GM18870 (cell line): ENCODE measurements at regions not wholly inside any gene's neighbourhood (a gene's known extent, or its start where the extent isn't known, plus 50 kb on each side); places are given as distances from the start of the nearest gene placed in this dataset.
A peak's percentile ranks its signal among the peaks of the same experiment; 100 is the strongest.
"Not testable (repeated sequence)": the region's sequence is repeated elsewhere in the genome, so short reads cannot be mapped to it uniquely, and the experiment has no call there.

Source experiments
- ATAC-seq: cut with Tn5 transposase; IDR thresholded peaks from one replicate; pipeline ENCODE4 v1.9.1; 2021; ENCODE audit warnings: moderate library complexity; ENCODE audit not compliant: unreplicated experiment

DNA sequence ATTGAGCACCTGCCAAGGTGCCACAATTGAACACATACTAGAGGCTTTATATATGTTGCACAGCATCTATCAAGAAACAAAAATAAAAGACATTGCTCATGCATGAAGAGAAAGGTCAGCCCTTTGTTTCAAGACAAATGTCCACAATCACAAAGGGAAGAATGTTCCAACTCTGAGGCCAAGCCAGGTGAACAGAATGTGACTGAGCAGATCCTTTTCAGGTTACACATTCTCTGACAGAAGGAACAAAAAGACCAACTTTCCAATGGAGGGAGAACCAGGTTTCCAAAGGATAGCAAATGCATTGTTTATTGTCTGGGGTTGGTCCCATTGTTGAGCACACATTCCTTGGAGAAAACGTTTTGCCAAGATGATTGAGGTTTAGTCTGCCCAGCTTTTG, 50.2 kb upstream of the FAM174B start:
- ATAC-seq = no peak

DNA sequence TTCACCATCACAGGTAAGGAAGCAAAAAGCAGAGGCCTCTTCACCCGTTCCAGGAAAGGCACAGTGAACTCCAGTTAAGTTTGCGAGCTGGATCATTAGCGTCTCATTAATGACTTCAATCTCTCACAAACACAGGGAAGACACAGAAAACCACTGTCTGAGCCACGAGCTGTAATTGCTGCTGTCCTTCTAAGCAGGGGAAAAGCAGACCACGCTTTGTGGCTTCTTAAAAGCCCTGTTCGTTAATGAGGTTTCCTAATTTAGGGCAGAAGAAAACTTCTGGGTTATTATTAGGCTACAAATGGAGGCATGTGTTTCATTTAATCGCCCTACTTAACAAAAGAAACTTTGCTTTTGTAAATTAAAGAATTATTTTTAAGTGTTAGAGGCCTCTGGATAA, 50.6 kb upstream of the FAM174B start:
- no peak for ATAC-seq

DNA sequence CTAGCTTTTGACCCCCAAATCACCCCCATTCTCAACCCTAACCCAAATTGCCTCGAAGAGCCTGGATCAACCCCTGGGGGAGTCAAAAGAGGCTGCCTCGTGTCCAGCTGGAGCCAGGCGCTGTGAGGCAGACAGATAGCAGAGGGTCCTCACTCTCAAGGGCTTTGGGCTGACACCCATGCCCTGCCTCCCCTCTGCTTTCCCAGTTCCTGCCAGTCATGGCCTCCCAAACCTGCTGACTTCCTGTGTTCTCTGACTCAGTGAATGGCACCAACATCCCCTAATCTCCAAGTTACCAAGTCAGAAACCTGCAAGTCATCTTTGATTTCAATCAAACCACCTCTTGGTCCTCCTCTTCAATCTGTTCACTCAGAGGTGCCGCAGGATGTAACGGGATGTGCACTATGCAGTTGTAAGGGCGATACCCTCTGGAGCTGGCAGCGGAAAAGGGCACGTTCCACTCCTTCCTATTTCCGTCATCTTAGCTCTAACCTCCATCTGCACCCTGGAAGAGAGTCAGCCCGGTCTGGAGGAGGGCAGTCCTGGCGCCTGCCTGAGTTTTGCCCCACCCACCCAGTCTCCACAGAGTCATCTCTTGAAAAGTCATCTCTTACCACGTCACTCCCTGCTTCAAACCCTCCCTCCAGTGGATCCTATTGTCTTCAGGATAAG, 52.4 kb upstream of the FAM174B start:
- no peak for ATAC-seq

DNA sequence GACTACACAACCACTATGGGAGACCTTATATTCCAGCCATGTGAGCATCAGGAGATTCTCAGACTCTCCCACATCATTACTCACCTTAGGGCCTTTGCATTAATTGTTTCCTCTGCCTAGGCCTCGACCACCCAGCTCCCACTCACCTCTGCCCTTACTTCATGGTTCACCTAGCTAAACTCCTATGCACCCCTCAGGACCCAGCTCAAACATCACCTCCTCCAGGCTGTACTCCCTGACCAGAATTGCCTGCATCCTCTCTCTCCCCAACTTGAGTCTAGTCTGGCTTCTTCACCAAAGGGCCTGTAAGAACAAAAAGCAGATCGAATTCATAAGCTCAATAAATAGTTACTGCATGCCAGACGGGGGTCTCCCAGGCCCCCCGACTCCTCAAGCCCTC, 53.1 kb upstream of the FAM174B start:
- ATAC-seq = no peak

DNA sequence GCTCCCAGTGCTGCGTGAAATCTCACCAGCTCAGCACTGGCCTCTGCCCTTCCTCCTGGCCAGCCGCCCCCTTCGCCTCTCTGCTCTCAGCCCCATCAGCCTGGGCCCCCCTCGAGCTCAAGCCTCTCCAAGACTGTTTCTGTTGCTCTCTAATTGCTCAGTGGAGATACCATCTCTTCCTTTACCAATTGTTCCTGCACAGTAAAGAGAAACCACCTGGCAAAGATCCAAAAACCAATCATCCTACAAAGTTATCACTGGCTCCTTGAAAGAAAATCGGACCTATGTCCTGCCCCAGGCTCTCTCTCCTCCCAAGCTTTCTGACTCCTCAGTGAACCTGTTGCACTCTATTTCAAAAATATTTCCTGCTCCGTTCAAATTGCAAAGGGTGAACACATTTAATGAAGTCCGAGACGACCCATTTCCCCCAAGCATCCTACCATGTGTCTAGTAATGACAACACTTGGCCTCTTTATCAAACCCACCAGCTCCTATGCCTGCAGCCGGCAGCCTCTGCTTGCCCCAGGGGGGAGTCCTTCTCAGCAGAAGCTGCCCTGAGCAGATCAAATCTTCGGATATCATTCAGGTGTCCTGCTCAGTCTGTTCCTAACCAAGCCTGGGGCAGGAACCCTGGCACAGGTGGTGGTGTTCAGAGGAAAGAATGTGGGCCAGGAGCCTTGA, 53.7 kb upstream of the FAM174B start:
- no peak for ATAC-seq

DNA sequence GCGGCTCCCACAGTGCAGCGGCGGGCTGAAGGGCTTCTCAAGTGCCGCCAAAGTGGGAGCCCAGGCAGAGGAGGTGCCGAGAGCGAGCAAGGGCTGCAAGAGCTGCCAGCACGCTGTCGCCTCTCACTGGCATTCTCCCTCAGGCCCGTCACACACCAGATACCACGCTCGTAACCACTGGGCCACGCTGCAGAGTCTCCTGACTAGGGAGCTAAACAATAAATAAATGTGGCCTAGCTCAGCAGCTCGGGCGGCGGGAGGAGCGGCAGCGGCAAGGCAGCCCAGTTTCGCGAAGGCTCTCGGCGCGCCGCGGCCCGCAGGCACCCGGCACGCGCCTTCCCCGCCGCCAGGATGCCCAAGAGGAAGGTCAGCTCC, 55.9 kb upstream of the FAM174B start:
- no peak for ATAC-seq

DNA sequence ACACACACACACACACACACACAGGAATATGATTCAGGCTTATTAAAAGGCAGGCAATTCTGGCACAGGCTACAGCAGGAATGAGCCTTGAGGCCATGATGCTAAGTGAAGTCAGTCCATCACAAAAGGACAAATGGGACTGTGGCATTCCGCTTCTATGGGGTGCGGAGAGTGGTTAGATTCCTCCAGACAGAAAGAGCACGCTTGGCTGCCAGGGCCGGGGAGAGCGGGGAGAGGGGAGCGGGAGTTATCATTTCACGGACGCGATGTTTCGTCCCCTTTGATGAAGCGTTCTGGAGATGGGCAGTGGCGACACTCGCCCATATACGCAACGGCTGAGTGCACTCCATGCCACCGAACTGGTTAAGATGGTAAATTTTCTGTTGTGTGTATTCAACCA, 58.5 kb upstream of the FAM174B start:
- peak; percentile 12 for ATAC-seq

DNA sequence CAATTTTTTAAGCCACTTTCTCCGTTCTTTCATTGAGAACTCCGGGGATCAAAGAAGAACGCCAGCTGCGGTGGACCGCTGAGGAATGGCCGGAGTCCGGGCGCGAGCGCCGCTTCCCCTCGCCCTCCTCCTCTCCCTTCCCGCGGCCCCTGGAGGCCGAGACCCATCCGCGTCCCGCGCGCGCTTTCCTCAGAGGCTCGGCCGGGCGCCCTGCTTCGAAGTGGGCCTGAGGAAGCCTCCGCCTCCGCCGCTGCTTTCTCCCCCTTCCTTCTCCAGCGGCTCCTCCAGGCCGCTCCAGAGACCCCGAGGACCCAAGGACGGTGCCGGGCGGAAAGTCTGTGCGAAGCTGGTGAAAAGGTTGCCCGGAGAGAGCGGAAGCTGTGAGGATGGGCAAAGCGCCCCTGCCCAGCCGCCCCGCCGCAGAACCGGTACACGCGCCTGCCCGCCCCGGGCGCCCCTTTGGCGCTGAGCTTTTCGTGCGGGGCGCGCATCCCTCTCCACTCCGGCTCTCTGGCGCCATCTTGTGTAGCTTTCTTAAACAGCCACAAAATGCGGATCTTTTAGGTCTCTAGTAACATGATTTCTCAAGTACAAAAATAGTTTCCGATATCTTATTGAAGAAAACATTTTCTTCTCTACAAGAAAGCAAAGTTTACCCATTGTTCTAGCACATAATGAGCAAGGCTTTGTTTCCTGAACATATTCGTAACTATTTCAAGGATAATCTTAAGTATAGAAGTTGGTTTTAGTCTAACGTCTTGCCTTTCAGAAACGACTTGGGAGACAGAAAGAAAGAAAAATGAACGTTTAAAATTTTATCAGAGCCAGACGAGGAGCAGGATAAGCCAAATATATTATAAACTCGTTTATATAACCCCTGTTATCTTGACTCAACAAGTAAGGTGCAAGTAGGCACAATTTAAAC, 59.2 kb upstream of the FAM174B start:
- peak; percentile 69 for ATAC-seq

DNA sequence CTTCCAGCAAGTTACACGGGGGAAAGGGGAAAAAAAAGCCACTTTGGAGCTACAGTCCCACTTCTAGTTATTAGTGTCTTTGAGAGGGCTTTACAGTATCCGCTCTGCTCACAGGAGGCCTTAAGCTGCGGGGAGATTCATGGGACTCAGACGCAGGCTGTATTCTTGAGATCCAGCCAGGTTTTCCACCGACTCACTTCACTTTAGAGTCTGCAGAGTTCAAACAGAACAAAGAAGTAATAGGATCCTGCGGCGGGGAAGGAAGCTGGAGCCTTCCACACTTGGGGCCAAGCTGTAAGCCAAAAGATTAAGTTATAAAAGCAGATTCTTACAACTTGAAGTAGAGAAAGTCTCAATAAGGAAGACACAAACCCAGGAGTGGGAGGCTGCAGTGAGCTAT, 60.2 kb upstream of the FAM174B start:
- ATAC-seq = no peak

DNA sequence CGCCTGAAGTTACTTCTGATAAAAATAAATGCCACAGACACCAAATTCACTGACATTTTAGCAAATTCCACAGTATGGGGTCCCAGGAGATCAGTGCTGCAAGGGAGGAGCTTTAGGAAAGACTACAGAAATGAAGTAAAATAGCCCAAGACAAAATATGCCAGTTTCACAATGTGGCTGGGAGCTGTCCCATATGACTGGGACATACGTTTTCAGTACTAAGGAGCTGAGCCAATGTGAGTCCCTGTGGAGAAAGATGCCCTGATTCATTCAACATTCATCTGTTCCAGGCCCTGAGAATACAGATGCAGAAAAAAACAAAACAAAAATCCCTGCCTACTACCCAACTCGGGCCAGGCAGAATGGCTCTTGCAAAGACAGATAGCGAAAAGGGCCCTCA, 63.4 kb upstream of the FAM174B start:
- no peak for ATAC-seq

DNA sequence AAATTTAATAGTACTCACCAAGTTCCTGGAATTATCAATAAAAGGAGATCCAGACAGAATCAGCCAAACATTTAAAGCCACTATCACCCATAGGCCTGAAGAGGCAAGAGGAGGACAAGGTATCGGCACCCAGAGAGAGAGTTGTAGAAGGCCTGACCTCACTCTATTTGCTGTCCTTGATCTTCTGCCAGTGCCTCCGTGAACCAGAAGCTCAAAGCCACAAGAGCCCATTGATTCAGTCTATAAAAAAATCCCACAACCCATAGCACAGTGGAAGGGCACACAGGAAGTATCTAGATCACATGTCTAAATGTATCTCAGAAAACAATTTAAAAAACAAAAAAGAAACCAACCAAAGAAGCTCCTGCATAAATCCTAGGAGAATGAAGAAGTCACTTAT, 68.6 kb upstream of the FAM174B start:
- ATAC-seq = no peak

DNA sequence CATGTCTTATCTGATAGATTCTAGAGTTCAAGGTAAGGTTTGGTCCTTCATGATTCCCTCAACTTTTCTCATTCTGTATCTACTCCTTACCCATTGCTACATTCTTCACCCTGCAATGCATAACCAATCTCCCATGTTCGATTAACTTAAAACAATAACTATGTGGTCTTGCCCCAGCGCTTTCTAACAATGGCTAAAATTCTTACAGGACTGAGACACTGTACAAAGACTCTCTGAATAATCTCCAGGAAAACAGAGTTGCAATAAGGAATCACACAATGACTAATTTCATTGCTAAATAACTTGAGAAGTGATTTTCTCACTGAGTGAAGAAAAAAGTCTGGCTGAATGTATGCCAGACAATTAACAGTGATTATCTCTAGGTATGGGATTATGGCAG, 69.6 kb upstream of the FAM174B start:
- ATAC-seq = no peak

DNA sequence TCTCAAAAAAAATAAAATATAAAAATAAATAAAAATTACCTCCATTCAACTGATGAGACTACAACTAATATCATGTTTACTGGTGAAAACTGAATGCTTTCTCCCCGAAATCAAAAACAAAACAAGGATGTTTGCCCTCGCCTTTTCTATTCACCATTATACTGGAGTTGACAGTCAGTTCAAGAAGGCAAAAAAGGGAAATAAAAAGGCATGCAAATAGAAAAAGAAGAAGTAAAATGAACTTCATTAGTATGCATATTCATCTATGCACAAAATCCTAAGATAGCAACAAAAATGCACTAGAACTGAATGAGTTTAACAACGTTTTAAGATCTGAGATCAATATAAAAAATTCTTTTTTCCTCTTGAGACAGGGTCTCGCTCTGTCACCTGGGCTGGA, 72.7 kb upstream of the FAM174B start:
- ATAC-seq = no peak

DNA sequence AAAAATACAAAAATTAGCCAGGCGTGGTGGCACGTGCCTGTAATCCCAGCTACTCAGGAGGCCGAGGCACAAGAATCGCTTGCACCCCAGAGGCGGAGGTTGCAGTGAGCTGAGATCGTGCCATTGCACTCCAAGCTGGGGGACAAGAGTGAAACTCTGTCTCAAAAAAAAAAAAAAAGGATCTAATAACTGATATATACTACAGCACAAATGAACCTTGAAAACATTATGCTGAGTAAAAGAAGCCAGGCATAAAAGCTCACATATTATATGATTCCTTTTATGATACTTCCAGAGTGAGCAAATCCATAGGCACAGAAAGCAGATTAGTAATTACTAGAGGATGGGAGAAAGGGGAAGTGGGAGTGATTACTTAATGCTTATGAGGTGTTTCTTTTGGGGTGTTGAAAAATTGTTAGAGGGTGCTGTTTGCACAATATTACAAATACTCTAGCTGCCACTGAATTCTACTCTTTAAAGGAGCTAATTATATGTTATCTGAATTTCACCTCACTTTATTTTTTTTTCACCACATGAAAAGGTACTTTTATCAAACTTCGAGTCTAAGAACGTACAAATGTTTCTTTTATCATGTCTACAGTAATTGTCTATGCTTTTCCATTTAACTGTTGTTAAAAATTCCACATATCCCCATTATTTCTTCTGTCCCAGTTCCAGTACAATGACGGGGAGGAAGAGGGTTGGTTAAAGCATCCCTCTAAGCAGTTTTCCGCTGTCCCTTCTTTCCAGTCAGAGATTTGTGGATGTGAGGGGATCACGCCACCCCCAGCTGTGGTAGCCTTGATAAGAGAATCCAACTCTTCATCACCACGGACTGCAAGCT, 77.7 kb upstream of the FAM174B start:
- no peak for ATAC-seq

DNA sequence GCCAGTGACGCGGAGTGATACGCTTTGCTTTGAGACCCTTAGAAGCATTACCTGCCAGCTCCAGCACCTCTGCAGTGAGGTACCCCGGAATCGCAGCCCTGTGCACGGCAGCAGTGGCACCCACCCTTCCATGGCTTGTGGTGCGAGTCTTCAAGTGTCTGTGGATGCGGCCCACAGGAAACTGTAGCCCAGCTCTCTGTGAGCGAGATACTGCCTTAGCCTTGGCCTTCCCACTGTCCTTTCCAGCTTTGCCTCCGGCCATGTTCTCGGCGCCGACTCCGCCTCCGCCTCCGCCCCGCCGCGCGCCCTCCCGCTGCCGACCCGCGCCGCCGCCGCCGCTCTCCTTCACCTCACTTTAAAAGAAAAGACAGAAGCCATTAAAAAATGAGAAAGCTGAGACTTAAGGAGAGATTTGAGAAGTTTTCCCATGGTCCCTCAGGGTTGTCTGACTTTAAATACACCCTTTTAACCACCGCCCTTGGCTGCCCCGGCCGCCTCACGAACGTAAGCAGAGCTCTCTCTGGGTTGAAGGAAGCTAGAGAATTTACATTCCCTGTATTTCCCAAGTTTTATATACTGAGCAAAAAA, 78.5 kb upstream of the FAM174B start:
- no peak for ATAC-seq

DNA sequence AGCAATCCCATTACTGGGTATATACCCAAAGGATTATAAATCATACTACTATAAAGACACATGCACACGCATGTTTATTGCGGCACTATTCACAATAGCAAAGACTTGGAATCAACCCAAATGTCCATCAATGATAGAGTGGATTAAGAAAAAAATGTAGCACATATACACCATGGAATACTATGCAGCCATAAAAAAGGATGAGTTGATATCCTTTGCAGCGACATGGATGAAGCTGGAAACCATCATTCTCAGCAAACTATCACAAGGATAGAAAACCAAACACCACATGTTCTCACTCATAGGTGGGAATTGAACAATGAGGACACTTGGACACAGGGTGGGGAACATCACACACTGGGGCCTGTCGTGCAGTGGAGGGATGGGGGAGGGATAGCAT, 83.7 kb upstream of the FAM174B start:
- not testable (repeated sequence) for ATAC-seq

DNA sequence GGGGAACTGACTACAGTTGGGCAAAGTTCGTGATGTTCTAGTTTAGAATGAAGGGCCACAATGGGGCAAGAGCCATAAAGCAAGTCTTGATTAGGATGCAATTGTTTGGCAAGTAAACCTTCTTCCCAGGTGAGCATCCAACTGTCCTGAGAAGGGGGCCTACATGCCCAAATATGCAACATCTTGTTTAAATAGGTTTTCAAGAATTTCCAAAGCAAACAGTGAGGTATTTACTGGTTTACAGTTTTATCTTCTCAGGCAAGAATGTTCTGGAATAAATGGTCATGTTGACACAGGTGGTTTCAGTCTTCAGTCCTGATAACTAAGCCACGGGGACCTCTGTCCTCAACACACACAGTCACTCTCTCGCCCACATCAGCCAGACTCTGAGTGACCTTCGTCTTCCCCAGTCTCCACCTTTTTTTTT, 90.3 kb upstream of the FAM174B start:
- ATAC-seq = no peak

DNA sequence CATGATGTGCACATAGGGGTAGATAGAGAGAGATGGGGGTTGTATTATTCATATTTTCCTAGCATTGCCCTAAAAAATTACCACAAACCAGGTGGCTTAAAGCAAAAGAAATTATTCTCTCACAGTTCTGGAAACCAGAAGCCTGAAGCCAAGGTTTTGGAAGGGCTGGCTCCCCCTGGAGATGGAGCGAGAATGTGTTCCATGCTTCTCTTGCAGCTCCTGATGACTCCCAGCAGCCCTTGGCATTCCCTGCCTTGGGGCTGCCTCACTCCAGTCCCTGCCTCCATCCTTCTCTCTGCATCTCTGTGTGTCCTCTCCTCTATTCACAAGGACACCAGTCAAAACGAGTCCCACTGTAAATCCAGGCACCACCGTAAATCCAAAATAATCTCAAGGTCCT, 91.5 kb upstream of the FAM174B start:
- ATAC-seq = no peak

DNA sequence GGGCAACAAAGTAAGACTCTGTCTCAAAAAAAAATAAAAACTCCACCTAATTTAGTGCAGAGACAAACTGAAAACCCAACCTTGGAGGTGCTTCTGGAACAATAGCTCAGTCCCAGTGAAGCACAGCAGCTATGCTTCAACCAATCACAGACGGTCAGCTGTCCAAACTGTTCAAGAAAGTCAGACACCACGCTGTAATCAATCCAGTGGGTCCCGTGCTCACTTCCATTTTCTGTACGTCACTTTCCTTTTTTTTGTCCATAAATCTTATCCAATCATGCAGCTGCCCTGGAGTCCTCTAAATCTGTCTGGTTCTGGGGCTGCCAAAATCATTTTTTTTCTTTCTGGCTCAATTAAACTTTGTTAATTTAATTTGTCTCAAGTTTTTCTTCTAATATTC, 93.6 kb upstream of the FAM174B start:
- no peak for ATAC-seq

DNA sequence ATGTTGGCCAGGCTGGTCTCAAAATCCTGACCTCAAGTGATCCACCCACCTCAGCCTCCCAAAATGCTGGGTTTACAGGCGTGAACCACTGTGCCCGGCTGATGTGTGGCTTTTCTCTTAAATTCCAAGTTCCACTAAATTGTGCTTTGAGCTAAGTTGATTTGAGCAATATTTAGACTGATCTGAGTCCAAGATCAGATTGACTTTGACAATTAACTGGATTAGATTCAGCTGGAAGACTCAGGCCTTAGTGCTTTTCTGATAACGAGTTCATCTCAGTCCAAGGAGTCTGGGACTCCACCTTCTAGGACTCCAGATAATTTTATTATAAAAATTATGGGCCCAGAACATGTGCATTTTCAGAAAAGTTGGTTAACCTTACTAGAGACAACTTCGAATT, 94.4 kb upstream of the FAM174B start:
- ATAC-seq = no peak

DNA sequence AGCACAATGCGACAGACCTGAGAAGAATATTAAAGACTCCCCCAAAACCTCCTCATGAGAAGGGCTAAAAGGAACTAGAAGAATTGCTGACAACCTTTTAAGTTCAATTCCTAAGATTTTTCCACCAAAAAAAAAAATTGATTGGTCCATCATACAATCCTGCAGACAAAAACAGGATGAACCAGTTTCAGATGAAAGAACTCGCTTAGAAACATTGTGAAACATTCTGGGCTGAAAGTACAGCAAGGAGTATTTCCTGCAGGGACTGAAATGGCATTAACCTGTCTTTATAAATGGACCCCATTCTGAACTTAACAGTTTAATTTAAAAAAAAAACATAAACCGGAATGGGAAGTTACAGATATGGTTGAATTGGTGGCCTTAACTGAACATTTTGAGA, 96.0 kb upstream of the FAM174B start:
- no peak for ATAC-seq
